ENCODE measurements at regions not wholly inside any gene's neighbourhood (a gene's known extent, or its start where the extent isn't known, plus 50 kb on each side); places are given as distances from the start of the nearest gene placed in this dataset.
"Not testable (repeated sequence)": the region's sequence is repeated elsewhere in the genome, so short reads cannot be mapped to it uniquely, and the experiment has no call there.

GRCh38 chr7:68407460-68407859 is 1190.8 kb upstream of the AUTS2 start:
- no peaks in the 10 kb centered on the region for H3K36me3 ChIP-seq (replicated peaks; ENCODE audit: insufficient read depth, low read length)
- no peak overlapping the region for H3K9ac ChIP-seq (ENCODE audit: low read length)
- TF ChIP-seq CTCF (IDR thresholded peaks at IDR 0.05; ENCODE audit: low read length) (no peak), EZH2 (optimal IDR thresholded peaks at IDR 0.05; ENCODE audit: low read depth, low read length) (no peak), EZH2phosphoT487 (IDR thresholded peaks at IDR 0.05; ENCODE audit: low read length) (no peak)
- H3K79me2 ChIP-seq (ENCODE audit: low read length), result no peaks in the 10 kb centered on the region
- H3K27me3 ChIP-seq (replicated peaks; ENCODE audit: insufficient read depth, low read length), result no peaks in the 10 kb centered on the region
- no peak overlapping the region for H3K27ac ChIP-seq (ENCODE audit: low read length)
- H4K20me1 ChIP-seq (ENCODE audit: insufficient read depth, low read length), result no peaks in the 10 kb centered on the region
- H3K4me2 ChIP-seq (ENCODE audit: low read depth, low read length), result no peak overlapping the region
- H3K4me3 ChIP-seq (ENCODE audit: low read length), result no peak overlapping the region
- no peaks in the 10 kb centered on the region for H3F3A ChIP-seq (ENCODE audit: insufficient read depth, low read length)
- no peak overlapping the region for H2AFZ ChIP-seq (ENCODE audit: low read length)
- no peaks in the 10 kb centered on the region for H3K9me2 ChIP-seq (replicated peaks; ENCODE audit: insufficient read depth, low read length)
- DNase-seq, result no peak
- H3K4me1 ChIP-seq (ENCODE audit: low read length), result 0 out of 2 replicates have a peak, but pooled peaks cover 2% of the 10 kb centered on the region
- no peaks in the 10 kb centered on the region for H3K9me3 ChIP-seq (replicated peaks; ENCODE audit: insufficient read depth, low read length)

DNA sequence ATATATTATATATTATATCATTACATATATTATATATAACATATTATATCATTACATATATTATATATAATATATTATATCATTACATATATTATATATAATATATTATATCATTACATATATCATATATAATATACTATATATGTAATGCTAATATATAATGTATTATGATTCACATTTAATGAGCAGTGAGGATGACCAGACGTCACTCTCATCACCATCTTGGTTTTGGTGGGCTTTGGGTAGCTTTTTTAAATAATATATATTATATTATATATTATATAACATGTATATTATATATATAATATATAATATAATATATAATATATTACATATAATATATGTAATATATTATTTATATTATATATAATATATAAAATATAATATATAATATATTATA is 1189.4 kb upstream of the AUTS2 start:
- H3K27me3 ChIP-seq (replicated peaks; ENCODE audit: insufficient read depth, low read length), result no peaks in the 10 kb centered on the region
- no peak overlapping the region for H3K4me3 ChIP-seq (ENCODE audit: low read length)
- no peaks in the 10 kb centered on the region for H3K36me3 ChIP-seq (replicated peaks; ENCODE audit: insufficient read depth, low read length)
- no peak overlapping the region for H2AFZ ChIP-seq (ENCODE audit: low read length)
- TF ChIP-seq EZH2 (optimal IDR thresholded peaks at IDR 0.05; ENCODE audit: low read depth, low read length) (no peak), CTCF (IDR thresholded peaks at IDR 0.05; ENCODE audit: low read length) (no peak), EZH2phosphoT487 (IDR thresholded peaks at IDR 0.05; ENCODE audit: low read length) (no peak)
- H3K9me3 ChIP-seq (replicated peaks; ENCODE audit: insufficient read depth, low read length), result no peaks in the 10 kb centered on the region
- no peaks in the 10 kb centered on the region for H4K20me1 ChIP-seq (ENCODE audit: insufficient read depth, low read length)
- H3K4me1 ChIP-seq (ENCODE audit: low read length), result no peaks in the 10 kb centered on the region
- H3K9me2 ChIP-seq (replicated peaks; ENCODE audit: insufficient read depth, low read length), result no peaks in the 10 kb centered on the region
- no peak for DNase-seq
- H3F3A ChIP-seq (ENCODE audit: insufficient read depth, low read length), result no peaks in the 10 kb centered on the region
- H3K79me2 ChIP-seq (ENCODE audit: low read length), result no peaks in the 10 kb centered on the region
- no peak overlapping the region for H3K4me2 ChIP-seq (ENCODE audit: low read depth, low read length)
- H3K27ac ChIP-seq (ENCODE audit: low read length), result no peak overlapping the region
- no peak overlapping the region for H3K9ac ChIP-seq (ENCODE audit: low read length)

DNA sequence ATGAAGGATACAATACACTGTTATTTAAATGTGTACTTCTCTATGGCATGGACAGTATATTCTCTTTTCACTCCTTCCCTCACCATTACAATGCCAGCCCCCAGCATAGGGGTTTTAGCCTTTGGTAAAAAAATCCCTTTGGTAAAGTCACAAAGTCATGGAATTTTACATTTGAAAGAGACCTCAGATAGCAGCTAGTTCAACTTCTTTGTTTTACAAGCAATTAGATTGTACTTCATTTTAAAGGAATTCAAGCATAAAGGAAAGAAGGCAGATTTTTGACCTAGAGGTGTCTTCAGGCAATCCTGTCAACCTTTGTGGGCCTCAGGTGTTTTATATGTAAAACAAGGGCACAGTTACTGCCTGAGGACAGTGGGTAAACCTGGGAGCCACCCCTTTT is 1188.4 kb upstream of the AUTS2 start:
- Histone ChIP-seq H3K27me3 (replicated peaks; ENCODE audit: insufficient read depth, low read length) (no peaks in the 10 kb centered on the region), H3K27ac (ENCODE audit: low read length) (no peak overlapping the region), H3K9ac (ENCODE audit: low read length) (no peak overlapping the region), H3K4me3 (ENCODE audit: low read length) (no peak overlapping the region), H3F3A (ENCODE audit: insufficient read depth, low read length) (no peaks in the 10 kb centered on the region), H2AFZ (ENCODE audit: low read length) (no peak overlapping the region), H4K20me1 (ENCODE audit: insufficient read depth, low read length) (no peaks in the 10 kb centered on the region), H3K36me3 (replicated peaks; ENCODE audit: insufficient read depth, low read length) (no peaks in the 10 kb centered on the region), H3K4me1 (ENCODE audit: low read length) (no peaks in the 10 kb centered on the region), H3K79me2 (ENCODE audit: low read length) (no peaks in the 10 kb centered on the region), H3K9me3 (replicated peaks; ENCODE audit: insufficient read depth, low read length) (no peaks in the 10 kb centered on the region), H3K9me2 (replicated peaks; ENCODE audit: insufficient read depth, low read length) (no peaks in the 10 kb centered on the region), H3K4me2 (ENCODE audit: low read depth, low read length) (no peak overlapping the region)
- DNase-seq, result no peak
- TF ChIP-seq EZH2 (optimal IDR thresholded peaks at IDR 0.05; ENCODE audit: low read depth, low read length) (no peak), EZH2phosphoT487 (IDR thresholded peaks at IDR 0.05; ENCODE audit: low read length) (no peak), CTCF (IDR thresholded peaks at IDR 0.05; ENCODE audit: low read length) (no peak)

DNA sequence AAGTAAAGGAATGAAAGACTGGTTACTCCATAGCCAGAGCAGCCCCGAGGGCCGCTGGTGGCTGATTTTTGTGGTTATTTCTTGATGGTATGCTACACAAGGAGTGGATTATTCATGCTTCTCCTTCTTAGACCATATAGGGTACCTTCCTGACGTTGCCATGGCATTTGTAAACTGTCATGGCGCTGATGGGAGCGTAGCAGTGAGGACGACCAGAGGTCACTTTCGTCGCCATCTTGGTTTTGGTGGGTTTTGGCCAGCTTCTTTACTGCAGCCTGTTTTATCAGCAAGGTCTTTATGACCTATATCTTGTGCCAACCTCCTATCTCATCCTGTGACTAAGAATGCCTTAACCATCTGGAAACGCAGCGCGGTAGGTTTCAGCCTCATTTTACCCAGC is 1187.6 kb upstream of the AUTS2 start:
- H3K4me1 ChIP-seq (ENCODE audit: low read length); H3K27ac ChIP-seq (ENCODE audit: low read length); H4K20me1 ChIP-seq (ENCODE audit: insufficient read depth, low read length); H3K4me2 ChIP-seq (ENCODE audit: low read depth, low read length); H3F3A ChIP-seq (ENCODE audit: insufficient read depth, low read length); H3K36me3 ChIP-seq (replicated peaks; ENCODE audit: insufficient read depth, low read length); H3K27me3 ChIP-seq (replicated peaks; ENCODE audit: insufficient read depth, low read length); H2AFZ ChIP-seq (ENCODE audit: low read length); H3K4me3 ChIP-seq (ENCODE audit: low read length); H3K9ac ChIP-seq (ENCODE audit: low read length); H3K9me3 ChIP-seq (replicated peaks; ENCODE audit: insufficient read depth, low read length); H3K9me2 ChIP-seq (replicated peaks; ENCODE audit: insufficient read depth, low read length); H3K79me2 ChIP-seq (ENCODE audit: low read length); DNase-seq: not testable (repeated sequence)
